Hindlimb muscle (tissue), 1 donor: ENCODE measurements at regions not wholly inside any gene's neighbourhood (a gene's known extent, or its start where the extent isn't known, plus 50 kb on each side); places are given as distances from the start of the nearest gene placed in this dataset.
"Not testable (repeated sequence)": the region's sequence is repeated elsewhere in the genome, so short reads cannot be mapped to it uniquely, and the experiment has no call there.

Experiments used
- DNase-seq: peaks from one replicate; pipeline ENCODE4 v3.0.0-alpha.2; 2013

- no peak for DNase-seq
These were observed 84.4 kb upstream of the CNEP1R1 start for GRCh38 chr16:49940464-49941224.

DNA sequence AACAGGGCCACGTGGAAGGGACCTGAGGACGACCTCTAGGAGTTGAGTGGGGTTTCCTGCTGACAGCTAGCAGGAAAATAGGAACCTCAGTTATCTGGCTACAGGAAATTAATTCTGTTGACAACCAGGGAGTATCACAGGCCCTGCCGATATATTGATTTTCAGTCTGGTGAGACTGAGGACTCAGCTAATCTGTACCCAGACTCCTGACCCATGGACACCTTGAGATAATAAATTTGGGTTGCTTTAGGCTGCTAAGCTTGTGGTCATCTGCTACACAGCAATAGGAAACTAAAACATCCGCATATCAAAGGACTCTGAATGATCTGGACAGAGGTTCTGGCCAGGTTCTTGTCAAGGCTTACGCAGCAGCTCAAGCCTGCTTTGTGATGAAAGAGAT, 80.8 kb upstream of the CNEP1R1 start:
- no peak for DNase-seq

DNA sequence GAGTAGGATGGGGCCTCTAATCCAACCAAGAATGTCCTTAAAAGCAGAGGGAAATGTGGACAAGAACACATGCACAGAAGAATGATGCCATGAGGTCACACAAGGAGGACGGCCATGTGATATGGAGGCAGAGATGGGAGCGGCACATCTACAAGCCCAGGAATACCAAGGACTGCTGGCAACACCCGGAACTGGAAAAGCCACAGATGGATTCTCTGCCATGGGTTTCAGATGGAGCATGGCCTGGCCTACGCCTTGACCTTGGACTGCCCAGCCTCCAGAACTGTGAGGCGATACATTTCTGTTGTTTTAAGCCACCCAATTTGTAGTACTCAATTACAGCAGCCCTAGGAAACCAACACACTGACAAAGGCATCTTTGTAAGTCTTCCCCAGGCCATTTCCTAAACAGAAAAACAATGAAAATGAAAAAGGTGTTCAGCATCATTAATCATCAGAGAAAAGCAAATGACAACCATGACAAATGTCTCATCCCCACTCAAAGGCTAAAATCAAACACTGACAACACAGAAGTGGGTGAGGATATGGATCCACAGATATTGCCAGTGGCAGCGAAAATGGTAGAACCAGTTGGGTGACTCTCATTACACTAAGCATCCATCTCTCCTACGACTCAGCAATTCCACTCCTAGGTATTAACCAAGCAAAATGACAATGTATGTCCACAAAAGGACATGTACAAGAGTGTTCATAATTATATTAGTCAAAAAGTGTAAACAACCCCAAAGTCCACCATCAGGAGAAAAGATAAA, 76.9 kb upstream of the CNEP1R1 start:
- no peak for DNase-seq

DNA sequence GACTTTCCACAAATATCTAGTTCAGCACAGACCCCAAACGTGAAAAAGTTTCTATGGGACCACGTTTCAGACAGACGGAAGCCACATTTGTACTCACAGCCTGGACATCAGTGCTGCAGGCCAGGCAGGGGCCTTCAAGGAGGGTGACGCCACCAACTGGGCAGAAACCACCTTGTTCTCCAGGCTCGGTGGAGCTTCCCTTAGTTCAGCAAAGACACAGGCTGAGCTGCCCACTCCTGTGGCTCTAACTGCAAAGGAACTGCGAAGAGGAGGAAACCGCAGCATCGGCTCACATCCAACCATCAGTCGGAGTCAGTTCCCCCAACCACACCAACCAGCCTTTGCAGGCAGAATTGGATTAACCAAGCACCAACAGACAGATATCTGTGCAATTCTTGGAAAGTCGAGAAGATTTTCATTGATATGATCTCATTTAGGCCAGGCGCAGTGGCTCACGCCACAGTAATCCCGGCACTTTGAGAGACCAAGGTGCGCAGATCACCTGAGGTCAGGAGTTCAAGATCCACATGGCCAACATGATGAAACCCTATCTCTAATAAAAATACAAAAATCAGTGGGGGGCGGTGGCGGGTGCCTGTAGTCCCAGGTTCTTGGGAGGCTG, 73.3 kb upstream of the CNEP1R1 start:
- no peak for DNase-seq

GRCh38 chr16:49952386-49952785, 72.6 kb upstream of the CNEP1R1 start:
- no peak for DNase-seq

GRCh38 chr16:49953090-49953489, 71.9 kb upstream of the CNEP1R1 start:
- DNase-seq, result no peak

- DNase-seq, result no peak
These were observed 69.2 kb upstream of the CNEP1R1 start for GRCh38 chr16:49955858-49956257.

DNA sequence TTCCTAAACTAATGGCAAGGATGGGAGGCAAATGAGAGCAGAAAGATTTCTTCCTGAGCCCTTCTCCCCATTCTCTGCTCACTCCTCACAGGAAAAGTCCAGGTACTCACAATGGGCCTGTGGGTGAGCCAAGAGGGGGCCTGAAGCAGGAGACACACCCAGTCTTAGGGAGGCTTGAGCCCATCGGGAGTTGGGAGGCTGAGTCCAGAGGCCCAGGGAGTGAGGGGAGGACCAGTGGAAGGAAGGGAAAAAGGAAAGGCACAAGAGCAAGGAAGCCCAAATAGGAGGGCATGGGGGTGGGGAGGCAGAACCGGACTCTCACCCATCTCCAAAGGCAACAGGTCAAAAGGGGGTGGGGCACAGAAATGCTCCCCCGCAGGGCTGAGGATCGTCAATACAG, 68.1 kb upstream of the CNEP1R1 start:
- DNase-seq, result no peak

GRCh38 chr16:49958448-49958847, 66.6 kb upstream of the CNEP1R1 start:
- DNase-seq, result no peak

- no peak for DNase-seq
These were observed 65.3 kb upstream of the CNEP1R1 start for GRCh38 chr16:49959552-49960277.

DNA sequence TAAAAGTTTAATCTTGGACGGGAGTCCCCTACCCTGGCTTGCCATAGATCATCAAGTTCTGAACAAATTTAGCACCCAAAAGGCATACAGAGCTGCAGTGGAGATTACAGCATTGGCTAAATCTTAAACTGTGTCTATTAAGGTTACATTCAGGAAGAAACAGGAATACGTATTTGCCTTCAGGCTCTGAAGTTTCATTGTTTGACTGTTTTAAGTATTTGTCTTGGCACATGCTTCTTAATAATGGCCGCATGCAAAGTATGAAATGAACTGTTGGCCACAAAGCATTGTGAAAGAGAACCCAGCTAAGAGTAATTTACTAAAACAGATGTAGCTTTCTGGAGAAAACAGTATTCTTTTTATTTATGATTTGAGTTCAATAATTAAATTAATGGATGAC, 63.9 kb upstream of the CNEP1R1 start:
- no peak for DNase-seq

DNA sequence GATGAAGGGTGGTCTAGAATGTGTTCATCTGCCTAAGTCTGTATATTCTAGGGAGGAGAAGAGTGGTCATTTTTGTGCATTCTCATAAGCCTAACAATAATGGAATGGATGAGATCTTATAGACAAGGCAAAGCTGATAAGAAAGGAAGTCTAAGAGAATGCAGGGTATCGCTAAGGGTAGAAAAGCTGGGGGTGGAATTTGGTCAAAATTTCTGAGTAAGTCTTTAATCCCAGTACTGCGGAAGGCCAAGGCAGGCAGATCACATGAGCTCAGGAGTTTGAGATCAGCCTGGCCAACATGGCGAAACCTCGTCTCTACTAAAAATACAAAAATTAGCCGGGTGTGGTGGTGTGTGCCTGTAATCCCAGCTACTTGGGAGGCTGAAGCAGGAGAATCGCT, 62.5 kb upstream of the CNEP1R1 start:
- DNase-seq, result not testable (repeated sequence)

- no peak for DNase-seq
These were observed 60.7 kb upstream of the CNEP1R1 start for GRCh38 chr16:49964316-49964715.

GRCh38 chr16:49964973-49965372, 60.1 kb upstream of the CNEP1R1 start:
- no peak for DNase-seq

- no peak for DNase-seq
These were observed 57.9 kb upstream of the CNEP1R1 start for GRCh38 chr16:49967012-49967559.

GRCh38 chr16:49969091-49970030, 55.7 kb upstream of the CNEP1R1 start:
- no peak for DNase-seq

DNA sequence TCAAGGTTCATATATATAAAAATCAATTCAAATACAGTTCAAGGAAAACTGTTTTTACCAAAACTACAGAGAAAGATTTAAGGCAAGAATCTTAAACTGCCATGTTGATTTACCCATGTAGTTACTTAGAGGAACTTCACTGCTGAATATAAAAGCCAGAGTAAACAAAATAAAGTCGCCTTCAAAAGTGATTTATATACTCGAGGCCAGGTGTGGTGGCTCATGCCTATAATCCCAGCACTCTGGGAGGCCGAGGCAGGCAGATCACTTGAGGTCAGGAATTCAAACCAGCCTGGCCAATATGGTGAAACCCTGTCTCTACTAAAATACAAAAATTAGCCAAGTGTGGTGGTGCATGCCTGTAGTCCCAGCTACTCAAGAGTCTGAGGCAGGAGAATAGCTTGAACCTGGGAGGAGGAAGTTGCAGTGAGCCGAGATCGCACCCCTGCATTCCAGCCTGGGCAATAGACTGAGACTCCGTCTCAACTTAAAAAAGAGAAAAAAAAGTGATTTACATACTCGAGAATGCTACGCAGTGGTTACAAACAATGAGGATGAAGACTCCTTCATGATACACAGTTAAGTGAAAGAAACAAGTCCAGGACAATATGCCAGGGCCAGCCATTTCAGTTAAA, 54.1 kb upstream of the CNEP1R1 start:
- no peak for DNase-seq

- no peak for DNase-seq
These were observed 52.7 kb upstream of the CNEP1R1 start for GRCh38 chr16:49972280-49972679.

DNA sequence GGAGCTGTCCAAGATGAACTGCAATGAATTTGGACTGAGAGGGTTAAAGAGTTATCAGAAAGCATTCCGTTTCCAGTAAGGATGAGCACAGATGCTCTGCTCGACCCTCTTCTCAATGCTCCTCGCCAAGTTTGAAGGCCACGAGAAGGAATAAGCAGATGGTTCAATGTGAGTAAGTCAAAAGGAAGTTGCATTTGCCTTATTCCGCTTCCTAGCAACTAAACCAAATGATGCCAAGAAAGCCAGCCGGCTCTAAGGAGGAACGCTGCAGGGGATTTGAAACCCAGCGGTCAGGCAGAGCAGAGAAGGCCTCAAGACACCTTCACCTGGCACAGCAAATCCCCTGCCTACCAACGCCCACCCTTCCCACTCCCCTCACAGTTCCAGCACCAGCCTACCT, 52.1 kb upstream of the CNEP1R1 start:
- no peak for DNase-seq
